ENCODE measurements at regions not wholly inside any gene's neighbourhood (a gene's known extent, or its start where the extent isn't known, plus 50 kb on each side); places are given as distances from the start of the nearest gene placed in this dataset.

GRCh38 chr7:33750177-33750576 is 155.2 kb upstream of the BMPER start (continued):
- no peak for TF ChIP-seq GTF2E2 (tag; IDR thresholded peaks at IDR 0.05)
- TF ChIP-seq MEF2D (tag; conservative IDR thresholded peaks at IDR 0.05; ENCODE audit: low read depth): no peak
- no peak for TF ChIP-seq ZBTB7A (IDR thresholded peaks at IDR 0.05; ENCODE audit: borderline replicate concordance, control insufficient read depth, low read depth, low read length)

GRCh38 chr7:33751443-33751842 is 153.9 kb upstream of the BMPER start:
- in situ Hi-C loops (cut with MboI) (no loop called here), intact Hi-C loops (cut with micrococcal nuclease) (no loop called here)
- BruUV-seq (replicated peaks): no TSS peak
- Histone ChIP-seq H2AFZ (ENCODE audit: low read depth, low read length) (no peak overlapping the region), H3K9me1 (ENCODE audit: control insufficient read depth, insufficient read depth, low read length) (no peaks in the 10 kb centered on the region), H3K27me3 (ENCODE audit: control insufficient read depth in 2 of 2, insufficient read depth in 2 of 2, low read length in 2 of 2) (no peaks in the 10 kb centered on the region), H3K27ac (ENCODE audit: extremely low read depth, low read depth, low read length) (no peak overlapping the region), H3K4me3 (no peak overlapping the region), H3K9ac (ENCODE audit: insufficient read depth in 1 of 2, low read depth in 2 of 2, low read length in 2 of 2) (no peak overlapping the region), H3K4me1 (replicated peaks in 1 of 2; ENCODE audit: control insufficient read depth in 2 of 2, insufficient read depth in 2 of 2, low read length in 2 of 2) (no peaks in the 10 kb centered on the region), H3K9me3 (replicated peaks; ENCODE audit: control insufficient read depth, insufficient read depth, low read depth, low read length) (no peaks in the 10 kb centered on the region), H3K79me2 (ENCODE audit: control insufficient read depth, insufficient read depth, low read length) (no peaks in the 10 kb centered on the region), H4K20me1 (replicated peaks; ENCODE audit: control insufficient read depth, insufficient read depth, low read length) (no peaks in the 10 kb centered on the region), H3K36me3 (ENCODE audit: control insufficient read depth, insufficient read depth, low read length) (no peaks in the 10 kb centered on the region), H3K4me2 (ENCODE audit: insufficient read depth, low read length) (no peak overlapping the region)
- 0% methylated on average over 1 of the region's 1 CpG for WGBS (ENCODE audit: insufficient coverage, low coverage, missing lambda C conversion rate)
- no peak for ATAC-seq
- TF ChIP-seq NONO (IDR thresholded peaks at IDR 0.05; ENCODE audit: low read depth in 2 of 2, low read length in 1 of 2) (no peak), TAL1 (IDR thresholded peaks at IDR 0.05) (no peak), SRF (CRISPR knock-in tag; IDR thresholded peaks at IDR 0.05) (no peak), ARID2 (IDR thresholded peaks at IDR 0.05) (no peak), PRMT5 (CRISPR knock-in tag; IDR thresholded peaks at IDR 0.05) (no peak), MAZ (CRISPR knock-in tag; conservative IDR thresholded peaks at IDR 0.05 in 1 of 2, IDR thresholded peaks at IDR 0.05 in 1 of 2) (no peak), ZNF253 (CRISPR knock-in tag; conservative IDR thresholded peaks at IDR 0.05) (no peak), CBFA2T3 (IDR thresholded peaks at IDR 0.05) (no peak), NFYB (IDR thresholded peaks at IDR 0.05; ENCODE audit: extremely low read depth, insufficient read length) (no peak), HES1 (IDR thresholded peaks at IDR 0.05; ENCODE audit: low read depth) (no peak), RBM14 (IDR thresholded peaks at IDR 0.05; ENCODE audit: borderline replicate concordance, insufficient read depth, low read depth, low read length) (no peak), TFAP4 (CRISPR knock-in tag; IDR thresholded peaks at IDR 0.05; ENCODE audit: borderline replicate concordance) (no peak), GTF2F1 (IDR thresholded peaks at IDR 0.05; ENCODE audit: low read depth, low read length) (no peak)
- ChIA-PET POLR2A (interaction anchor here (0.6 kb wide), 1 partner anchor 220 kb away, joined by 3 read pairs; no protein-coding TSS in a partner anchor), CTCF (ENCODE audit: low intra/inter-chr PET ratio) (no interaction called here)
- no peak for DNase-seq (ENCODE audit: extremely low read depth in 1 of 4, low spot score in 3 of 4)
- FAIRE-seq: no peak
